ENCODE measurements at regions not wholly inside any gene's neighbourhood (a gene's known extent, or its start where the extent isn't known, plus 50 kb on each side); places are given as distances from the start of the nearest gene placed in this dataset.

- no peak for DNase-seq (ENCODE audit: low spot score)
These were observed 202.1 kb downstream of the NOVA1 start for GRCh38 chr14:26395726-26396125.

- peak; percentile 16 for DNase-seq (ENCODE audit: low spot score)
These were observed 203.6 kb downstream of the NOVA1 start for GRCh38 chr14:26394150-26394810.

DNA sequence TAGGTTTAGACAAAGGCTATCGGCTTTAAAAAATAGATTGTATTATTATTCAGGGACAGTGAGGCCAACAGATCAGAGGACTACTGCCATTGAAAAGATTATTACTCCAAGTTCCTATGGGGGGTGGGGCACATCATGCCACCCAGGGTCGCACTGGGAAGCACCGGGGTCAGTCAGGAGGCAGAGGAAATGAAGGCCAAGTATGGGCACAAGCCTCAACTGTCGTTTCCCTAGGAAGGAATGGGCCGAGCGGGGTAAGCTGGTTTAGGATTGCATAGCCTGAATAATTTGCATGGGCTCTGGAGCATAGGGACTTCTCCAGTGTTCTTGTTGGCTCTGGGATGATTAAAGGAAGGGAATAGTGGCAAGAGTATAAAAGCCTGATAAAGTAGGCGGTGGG, 205.3 kb downstream of the NOVA1 start:
- no peak for DNase-seq (ENCODE audit: low spot score)

GRCh38 chr14:26389646-26390508, 208.0 kb downstream of the NOVA1 start:
- DNase-seq (ENCODE audit: low spot score), result no peak

DNA sequence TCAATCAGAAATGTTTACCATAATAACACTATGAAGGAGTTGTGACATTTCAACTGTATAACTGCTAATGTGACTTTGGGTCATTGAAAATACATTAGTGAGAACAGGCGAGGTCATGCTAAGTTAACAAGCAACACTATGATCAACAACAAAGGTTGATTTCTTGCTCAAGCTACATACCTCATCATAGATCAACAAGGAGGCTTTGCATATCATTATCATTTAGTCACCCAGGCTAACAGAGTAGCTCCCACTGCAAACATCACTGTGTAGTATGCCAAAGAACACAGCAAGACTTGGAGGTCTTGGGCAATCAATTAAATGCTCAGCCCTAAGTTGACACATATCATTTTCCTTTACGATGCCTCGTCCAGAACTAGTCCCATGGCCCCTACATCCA, 212.5 kb downstream of the NOVA1 start:
- DNase-seq (ENCODE audit: low spot score), result no peak

- DNase-seq (ENCODE audit: low spot score), result no peak
These were observed 214.7 kb downstream of the NOVA1 start for GRCh38 chr14:26382901-26383685.

GRCh38 chr14:26381405-26381804, 216.4 kb downstream of the NOVA1 start:
- DNase-seq (ENCODE audit: low spot score), result no peak

GRCh38 chr14:26380637-26381036, 217.2 kb downstream of the NOVA1 start:
- DNase-seq (ENCODE audit: low spot score), result no peak

GRCh38 chr14:26379951-26380350, 217.9 kb downstream of the NOVA1 start:
- DNase-seq (ENCODE audit: low spot score), result no peak

DNA sequence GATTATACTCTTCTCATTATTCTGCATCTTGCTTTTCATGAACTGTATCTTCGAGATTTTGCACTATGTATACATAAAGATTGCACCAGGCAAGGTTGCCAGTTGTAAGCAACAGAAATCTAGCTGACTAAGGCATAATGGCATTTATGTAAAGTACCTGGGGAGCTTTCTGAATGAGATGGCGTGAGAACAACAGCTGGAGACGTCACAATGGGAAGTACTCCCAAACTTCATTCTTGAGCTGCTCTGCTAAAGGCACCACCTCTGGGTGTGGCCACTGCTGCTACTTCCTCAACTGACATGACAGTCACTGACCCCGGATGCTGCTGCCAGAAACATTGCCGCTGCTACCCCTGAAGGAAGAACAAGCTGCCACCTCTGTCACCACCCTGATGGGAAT, 220.7 kb downstream of the NOVA1 start:
- no peak for DNase-seq (ENCODE audit: low spot score)

GRCh38 chr14:26370115-26370514, 227.7 kb downstream of the NOVA1 start:
- DNase-seq (ENCODE audit: low spot score), result no peak

DNA sequence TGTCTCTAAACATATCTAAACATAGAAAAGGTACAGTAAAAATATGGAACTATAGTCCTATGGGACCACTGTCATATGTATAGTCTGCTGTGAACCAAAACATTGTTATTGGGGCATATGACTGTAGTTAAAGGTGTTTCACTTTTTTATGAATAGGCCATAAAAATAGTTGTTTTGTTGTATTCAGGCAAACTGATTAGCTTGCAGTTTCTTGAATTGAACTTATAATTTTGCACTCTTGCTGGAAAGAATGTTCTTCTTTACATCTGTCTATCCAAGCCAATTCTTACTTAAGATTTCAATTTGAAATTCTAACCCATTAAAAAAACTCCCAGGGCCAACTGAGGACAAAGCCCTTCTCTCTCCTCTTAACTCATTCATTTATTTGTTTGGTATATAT, 234.1 kb downstream of the NOVA1 start:
- DNase-seq (ENCODE audit: low spot score), result no peak

GRCh38 chr14:26344596-26344995, 253.2 kb downstream of the NOVA1 start:
- DNase-seq (ENCODE audit: low spot score), result no peak

DNA sequence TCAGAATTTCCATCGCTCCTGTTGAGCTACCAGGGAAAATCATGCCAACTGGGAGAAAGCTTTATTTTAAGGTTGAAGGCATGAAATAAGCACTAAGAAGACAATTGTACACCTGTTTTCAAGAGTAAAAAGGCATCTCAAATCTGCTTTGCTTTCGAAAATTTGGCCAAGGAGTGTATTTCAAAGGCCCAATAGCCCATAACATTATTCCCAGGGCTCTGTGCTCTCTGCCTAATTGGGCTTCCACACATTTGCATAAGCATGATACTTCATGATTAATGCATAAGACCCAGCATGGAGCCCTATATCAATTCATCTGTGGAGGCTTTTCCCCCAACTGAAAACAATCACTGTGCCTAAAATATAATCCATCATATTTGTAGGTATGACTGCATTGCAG, 258.5 kb downstream of the NOVA1 start:
- no peak for DNase-seq (ENCODE audit: low spot score)

- DNase-seq (ENCODE audit: low spot score), result no peak
These were observed 259.6 kb downstream of the NOVA1 start for GRCh38 chr14:26338231-26338630.

GRCh38 chr14:26334288-26334687, 263.5 kb downstream of the NOVA1 start:
- DNase-seq (ENCODE audit: low spot score), result no peak

GRCh38 chr14:26332966-26333365, 264.9 kb downstream of the NOVA1 start:
- peak; percentile 6 for DNase-seq (ENCODE audit: low spot score)

- DNase-seq (ENCODE audit: low spot score), result no peak
These were observed 266.9 kb downstream of the NOVA1 start for GRCh38 chr14:26330982-26331381.

- no peak for DNase-seq (ENCODE audit: low spot score)
These were observed 269.0 kb downstream of the NOVA1 start for GRCh38 chr14:26328791-26329190.

- DNase-seq (ENCODE audit: low spot score), result no peak
These were observed 274.0 kb downstream of the NOVA1 start for GRCh38 chr14:26323869-26324268.

DNA sequence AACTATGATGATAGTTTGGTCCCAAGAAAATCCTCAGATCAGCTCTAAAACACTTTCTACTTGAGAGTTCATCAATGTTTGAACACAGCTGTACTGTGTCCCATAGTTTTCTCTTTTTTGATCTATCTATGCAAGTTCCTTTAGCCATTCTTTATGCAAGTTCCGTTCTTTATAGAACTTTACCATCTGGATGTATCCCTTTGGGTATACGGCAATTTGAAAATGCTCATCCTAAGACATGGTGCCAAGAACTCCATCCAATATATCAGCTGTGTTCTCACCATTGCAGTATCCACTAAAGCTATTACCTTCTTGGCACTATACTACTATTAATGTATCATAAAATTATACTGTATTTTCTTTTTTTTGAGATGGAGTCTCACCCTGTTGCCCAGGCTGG, 276.9 kb downstream of the NOVA1 start:
- no peak for DNase-seq (ENCODE audit: low spot score)

- DNase-seq (ENCODE audit: low spot score), result no peak
These were observed 278.5 kb downstream of the NOVA1 start for GRCh38 chr14:26319139-26319864.
